EH (cell line): ENCODE measurements at regions not wholly inside any gene's neighbourhood (a gene's known extent, or its start where the extent isn't known, plus 50 kb on each side); places are given as distances from the start of the nearest gene placed in this dataset.

ENCODE experiments used
- DNase-seq: peaks from one replicate; pipeline ENCODE4 v3.0.0-alpha.2; 2015; ENCODE audit warnings: low read depth

- DNase-seq, result peak; percentile 21
Measured at GRCh38 chr4:10335050-10335449, 122.2 kb downstream of the ZNF518B start.

- DNase-seq, result peak; percentile 34
Measured at GRCh38 chr4:10334506-10335028, 122.7 kb downstream of the ZNF518B start.

GRCh38 chr4:10333942-10334341, 123.3 kb downstream of the ZNF518B start:
- DNase-seq, result peak; percentile 56

- no peak for DNase-seq
Measured at GRCh38 chr4:10326075-10326474, 131.2 kb downstream of the ZNF518B start.

- DNase-seq, result no peak
Measured at GRCh38 chr4:10321931-10322330, 135.3 kb downstream of the ZNF518B start.

GRCh38 chr4:10320130-10320529, 137.1 kb downstream of the ZNF518B start:
- DNase-seq, result no peak

GRCh38 chr4:10317345-10317744, 139.9 kb downstream of the ZNF518B start:
- DNase-seq, result no peak

- no peak for DNase-seq
Measured at GRCh38 chr4:10316851-10317250, 140.4 kb downstream of the ZNF518B start.

GRCh38 chr4:10315638-10316037, 141.6 kb downstream of the ZNF518B start:
- no peak for DNase-seq

GRCh38 chr4:10312568-10312967, 144.7 kb downstream of the ZNF518B start:
- no peak for DNase-seq

- DNase-seq, result no peak
Measured at GRCh38 chr4:10311939-10312338, 145.3 kb downstream of the ZNF518B start.

- peak; percentile 55 for DNase-seq
Measured at GRCh38 chr4:10305816-10306215, 151.4 kb downstream of the ZNF518B start.

GRCh38 chr4:10303291-10303690, 153.9 kb downstream of the ZNF518B start:
- no peak for DNase-seq

GRCh38 chr4:10302096-10302495, 155.1 kb downstream of the ZNF518B start:
- DNase-seq, result no peak

- peak; percentile 88 for DNase-seq
Measured at GRCh38 chr4:10299601-10300000, 157.6 kb downstream of the ZNF518B start.

GRCh38 chr4:10298681-10299080, 158.5 kb downstream of the ZNF518B start:
- no peak for DNase-seq

GRCh38 chr4:10296730-10297129, 160.5 kb downstream of the ZNF518B start:
- peak; percentile 80 for DNase-seq

GRCh38 chr4:10295301-10295700, 161.9 kb downstream of the ZNF518B start:
- peak; percentile 41 for DNase-seq

GRCh38 chr4:10289538-10289906, 167.7 kb downstream of the ZNF518B start:
- DNase-seq, result peak; percentile 17

GRCh38 chr4:10288830-10289537, 168.2 kb downstream of the ZNF518B start:
- no peak for DNase-seq

- peak; percentile 65 for DNase-seq
Measured at GRCh38 chr4:10285028-10285427, 168.4 kb upstream of the WDR1 start.

GRCh38 chr4:10283761-10284160, 167.2 kb upstream of the WDR1 start:
- DNase-seq, result peak; percentile 41

- peak; percentile 71 for DNase-seq
Measured at GRCh38 chr4:10281996-10282395, 165.4 kb upstream of the WDR1 start.

GRCh38 chr4:10279261-10279660, 162.7 kb upstream of the WDR1 start:
- no peak for DNase-seq
